Fibroblast of lung (primary cell): ENCODE measurements at regions not wholly inside any gene's neighbourhood (a gene's known extent, or its start where the extent isn't known, plus 50 kb on each side); places are given as distances from the start of the nearest gene placed in this dataset.

ENCODE experiments used
- CTCF ChIP-seq, 2 donors: IDR thresholded peaks in 1 of 2; conservative IDR thresholded peaks in 1 of 2; 1 replicate in 1 of 2; 2 replicates in 1 of 2; pipeline ENCODE4 v1.5.1; 2011 to 2012; ENCODE audit warnings: low read length in 2 of 2, control low read depth in 1 of 2, inconsistent platforms in 1 of 2, low read depth in 1 of 2, mild to moderate bottlenecking in 1 of 2
- EZH2 ChIP-seq: IDR thresholded peaks from 2 replicates; pipeline ENCODE4 v1.5.1; 2012; ENCODE audit warnings: low read length, control low read depth, mild to moderate bottlenecking; ENCODE audit errors: missing control alignments

- TF ChIP-seq CTCF (conservative IDR thresholded peaks at IDR 0.05 in 1 of 2, IDR thresholded peaks at IDR 0.05 in 1 of 2; ENCODE audit: low read depth in 1 of 2, low read length in 2 of 2): no peak
- TF ChIP-seq EZH2: no peak
These were observed 652.1 kb downstream of the HACE1 start for GRCh38 chr6:104207635-104208034.
